ENCODE measurements at regions not wholly inside any gene's neighbourhood (a gene's known extent, or its start where the extent isn't known, plus 50 kb on each side); places are given as distances from the start of the nearest gene placed in this dataset.

DNA sequence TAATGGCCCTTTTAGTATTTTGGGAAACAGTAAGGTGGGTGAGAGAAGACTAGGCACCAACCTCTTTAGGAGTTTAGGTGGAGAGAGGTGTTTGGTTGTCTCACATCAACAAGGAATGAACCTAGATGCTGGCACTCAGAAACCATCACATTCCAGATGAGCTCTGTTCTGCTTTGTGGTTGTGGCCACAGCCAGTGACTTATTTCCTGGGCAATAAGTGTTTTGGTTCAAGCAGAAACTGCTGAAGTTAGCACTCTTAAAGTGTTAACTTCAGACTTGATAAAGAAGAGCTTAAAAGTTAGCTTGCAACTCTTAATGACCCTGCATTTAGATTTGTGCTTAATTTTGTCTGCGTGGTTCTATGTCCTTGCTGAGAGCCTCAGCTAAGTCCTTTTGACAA, 929.2 kb downstream of the SLC4A3 start:
- Histone ChIP-seq H3K9ac (ENCODE audit: low read depth, low read length, poor library complexity, severe bottlenecking) (no peak overlapping the region), H3K4me2 (ENCODE audit: low read depth, low read length, poor library complexity, severe bottlenecking) (no peak overlapping the region), H3K4me1 (ENCODE audit: insufficient read depth, low read length, poor library complexity, severe bottlenecking) (no peaks in the 10 kb centered on the region), H3K36me3 (ENCODE audit: insufficient read depth, low read length) (no peaks in the 10 kb centered on the region), H3K27me3 (ENCODE audit: insufficient read depth, low read length, poor library complexity, severe bottlenecking) (no peaks in the 10 kb centered on the region), H3F3A (ENCODE audit: low read depth) (no peaks in the 10 kb centered on the region), H3K79me2 (ENCODE audit: insufficient read depth, low read length) (no peaks in the 10 kb centered on the region), H3K9me3 (ENCODE audit: insufficient read depth, low read depth, low read length) (no peaks in the 10 kb centered on the region), H2AFZ (ENCODE audit: low read length) (no peak overlapping the region), H4K20me1 (ENCODE audit: insufficient read depth, low read length, poor library complexity, severe bottlenecking) (no peaks in the 10 kb centered on the region), H3K9me2 (replicated peaks; ENCODE audit: low read depth, low read length) (no peaks in the 10 kb centered on the region), H3K4me3 (ENCODE audit: low read length, poor library complexity, severe bottlenecking) (no peak overlapping the region)
- TF ChIP-seq EZH2phosphoT487 (IDR thresholded peaks at IDR 0.05; ENCODE audit: borderline replicate concordance), result no peak
- TF ChIP-seq, protein P1, sequence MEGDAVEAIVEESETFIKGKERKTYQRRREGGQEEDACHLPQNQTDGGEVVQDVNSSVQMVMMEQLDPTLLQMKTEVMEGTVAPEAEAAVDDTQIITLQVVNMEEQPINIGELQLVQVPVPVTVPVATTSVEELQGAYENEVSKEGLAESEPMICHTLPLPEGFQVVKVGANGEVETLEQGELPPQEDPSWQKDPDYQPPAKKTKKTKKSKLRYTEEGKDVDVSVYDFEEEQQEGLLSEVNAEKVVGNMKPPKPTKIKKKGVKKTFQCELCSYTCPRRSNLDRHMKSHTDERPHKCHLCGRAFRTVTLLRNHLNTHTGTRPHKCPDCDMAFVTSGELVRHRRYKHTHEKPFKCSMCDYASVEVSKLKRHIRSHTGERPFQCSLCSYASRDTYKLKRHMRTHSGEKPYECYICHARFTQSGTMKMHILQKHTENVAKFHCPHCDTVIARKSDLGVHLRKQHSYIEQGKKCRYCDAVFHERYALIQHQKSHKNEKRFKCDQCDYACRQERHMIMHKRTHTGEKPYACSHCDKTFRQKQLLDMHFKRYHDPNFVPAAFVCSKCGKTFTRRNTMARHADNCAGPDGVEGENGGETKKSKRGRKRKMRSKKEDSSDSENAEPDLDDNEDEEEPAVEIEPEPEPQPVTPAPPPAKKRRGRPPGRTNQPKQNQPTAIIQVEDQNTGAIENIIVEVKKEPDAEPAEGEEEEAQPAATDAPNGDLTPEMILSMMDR (conservative IDR thresholded peaks at IDR 0.05; ENCODE audit: low read length), result no peak

DNA sequence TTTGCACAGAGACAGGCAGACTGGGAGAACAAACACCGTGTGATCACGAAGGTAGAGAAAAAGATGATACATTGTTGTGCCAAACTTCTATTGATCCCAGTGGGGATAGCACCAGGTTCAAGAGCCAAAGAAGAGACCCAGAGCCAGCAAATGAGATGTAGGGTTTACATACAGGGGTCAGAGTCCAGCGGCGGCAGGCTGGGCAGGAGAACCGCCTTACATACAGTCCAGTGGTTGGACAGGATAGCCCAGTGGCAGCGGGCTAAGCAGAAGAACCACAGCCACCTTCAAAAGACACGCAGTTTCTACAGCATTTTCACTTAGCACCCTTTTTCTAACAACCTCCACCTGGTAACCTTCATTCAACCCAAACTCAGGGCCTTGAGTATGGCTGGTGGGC, 932.8 kb downstream of the SLC4A3 start:
- Histone ChIP-seq H3K9ac (ENCODE audit: low read depth, low read length, poor library complexity, severe bottlenecking) (no peak overlapping the region), H3F3A (ENCODE audit: low read depth) (no peaks in the 10 kb centered on the region), H2AFZ (ENCODE audit: low read length) (no peak overlapping the region), H3K36me3 (ENCODE audit: insufficient read depth, low read length) (no peaks in the 10 kb centered on the region), H3K9me3 (ENCODE audit: insufficient read depth, low read depth, low read length) (no peaks in the 10 kb centered on the region), H3K9me2 (replicated peaks; ENCODE audit: low read depth, low read length) (no peaks in the 10 kb centered on the region), H3K27me3 (ENCODE audit: insufficient read depth, low read length, poor library complexity, severe bottlenecking) (no peaks in the 10 kb centered on the region), H3K4me3 (ENCODE audit: low read length, poor library complexity, severe bottlenecking) (no peak overlapping the region), H4K20me1 (ENCODE audit: insufficient read depth, low read length, poor library complexity, severe bottlenecking) (no peaks in the 10 kb centered on the region), H3K4me2 (ENCODE audit: low read depth, low read length, poor library complexity, severe bottlenecking) (no peak overlapping the region), H3K79me2 (ENCODE audit: insufficient read depth, low read length) (no peaks in the 10 kb centered on the region), H3K4me1 (ENCODE audit: insufficient read depth, low read length, poor library complexity, severe bottlenecking) (no peaks in the 10 kb centered on the region)
- TF ChIP-seq EZH2phosphoT487 (IDR thresholded peaks at IDR 0.05; ENCODE audit: borderline replicate concordance), result no peak
- TF ChIP-seq, protein P1 (conservative IDR thresholded peaks at IDR 0.05; ENCODE audit: low read length), result no peak

DNA sequence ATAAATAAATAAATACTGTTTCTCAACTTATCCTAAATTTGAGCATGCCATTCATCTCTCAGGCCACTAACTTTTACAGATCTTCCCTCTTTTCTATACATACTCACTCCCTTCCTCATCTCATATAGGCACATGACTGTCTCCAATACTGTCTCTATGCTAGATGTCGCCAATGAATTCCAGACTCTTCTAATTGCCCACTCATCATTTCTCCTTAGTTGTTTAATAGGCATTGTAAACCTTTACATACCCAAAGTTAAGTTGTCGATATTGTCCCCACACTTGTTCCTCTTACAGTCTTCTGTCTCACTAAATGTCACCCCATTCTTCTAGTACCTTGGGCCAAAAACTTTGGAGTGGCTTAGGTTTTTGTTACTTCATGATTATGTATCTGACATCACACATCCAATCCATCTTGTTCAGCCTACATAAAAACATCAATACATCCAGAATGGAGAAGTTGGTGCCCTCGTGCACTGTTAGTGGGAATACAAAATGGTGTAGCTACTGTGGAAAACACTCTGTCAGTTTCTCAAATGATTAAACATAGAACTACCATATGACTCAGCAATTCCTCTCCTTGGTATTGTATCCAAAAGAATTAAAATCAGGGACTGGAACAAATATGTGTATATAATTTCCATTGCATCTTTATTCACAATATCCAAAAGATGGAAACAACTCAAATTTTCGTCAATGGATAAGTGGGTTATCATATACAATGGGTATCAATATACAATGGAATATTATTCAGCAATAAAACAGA, 935.1 kb downstream of the SLC4A3 start:
- no peaks in the 10 kb centered on the region for H3K9me3 ChIP-seq (ENCODE audit: insufficient read depth, low read depth, low read length)
- H3K9me2 ChIP-seq (replicated peaks; ENCODE audit: low read depth, low read length), result no peaks in the 10 kb centered on the region
- H3K4me1 ChIP-seq (ENCODE audit: insufficient read depth, low read length, poor library complexity, severe bottlenecking), result no peaks in the 10 kb centered on the region
- H3K27me3 ChIP-seq (ENCODE audit: insufficient read depth, low read length, poor library complexity, severe bottlenecking), result no peaks in the 10 kb centered on the region
- H3K4me3 ChIP-seq (ENCODE audit: low read length, poor library complexity, severe bottlenecking), result no peak overlapping the region
- H3K79me2 ChIP-seq (ENCODE audit: insufficient read depth, low read length), result no peaks in the 10 kb centered on the region
- H4K20me1 ChIP-seq (ENCODE audit: insufficient read depth, low read length, poor library complexity, severe bottlenecking), result no peaks in the 10 kb centered on the region
- H3F3A ChIP-seq (ENCODE audit: low read depth), result no peaks in the 10 kb centered on the region
- H3K9ac ChIP-seq (ENCODE audit: low read depth, low read length, poor library complexity, severe bottlenecking), result no peak overlapping the region
- no peak overlapping the region for H2AFZ ChIP-seq (ENCODE audit: low read length)
- H3K4me2 ChIP-seq (ENCODE audit: low read depth, low read length, poor library complexity, severe bottlenecking), result no peak overlapping the region
- H3K36me3 ChIP-seq (ENCODE audit: insufficient read depth, low read length), result no peaks in the 10 kb centered on the region
- TF ChIP-seq, protein P1 (conservative IDR thresholded peaks at IDR 0.05; ENCODE audit: low read length), result no peak
- no peak for TF ChIP-seq EZH2phosphoT487 (IDR thresholded peaks at IDR 0.05; ENCODE audit: borderline replicate concordance)

Data from Loucy (cell line).